Vagina (tissue), 2 donors: ENCODE measurements at regions not wholly inside any gene's neighbourhood (a gene's known extent, or its start where the extent isn't known, plus 50 kb on each side); places are given as distances from the start of the nearest gene placed in this dataset.

Experiments
- DNase-seq, 2 donors: peaks; one replicate each; pipeline ENCODE4 v3.0.0-alpha.2; 2017; ENCODE audit errors: extremely low spot score in 2 of 2
- H3K27ac ChIP-seq: fragments of 200-600 bp; sonication (generic); one replicate; pipeline ENCODE4 v1.5.1; 2019
- H3K27me3 ChIP-seq: fragments of 200-600 bp; sonication (generic); one replicate; pipeline ENCODE4 v1.5.1; 2019
- H3K36me3 ChIP-seq, 2 donors: fragments of 200-600 bp; sonication (generic); one replicate each; pipeline ENCODE4 v1.5.1; 2017 to 2019
- H3K4me1 ChIP-seq: fragments of 200-600 bp; sonication (generic); one replicate; pipeline ENCODE4 v1.5.1; 2019
- H3K4me3 ChIP-seq, 2 donors: fragments of 200-600 bp; sonication (generic); 1 replicate in 1 of 2; 2 replicates in 1 of 2; pipeline ENCODE4 v1.5.1; 2016 to 2019
- H3K9me3 ChIP-seq: fragments of 200-600 bp; sonication (generic); one replicate; pipeline ENCODE4 v1.5.1; 2019
- POLR2A ChIP-seq, 2 donors: fragments of 450-650 bp; IDR thresholded peaks; one replicate each; pipeline ENCODE4 v1.6.1; 2017; ENCODE audit warnings: antibody characterized with exemption in 2 of 2, mild to moderate bottlenecking in 2 of 2, moderate library complexity in 2 of 2
- POLR2AphosphoS5 ChIP-seq, 2 donors: sonication (generic); formaldehyde crosslinking; IDR thresholded peaks; one replicate each; pipeline ENCODE4 v1.9.0; 2017; ENCODE audit warnings: antibody characterized with exemption in 2 of 2, mild to moderate bottlenecking in 2 of 2, low read depth in 1 of 2; ENCODE audit not compliant: insufficient read depth in 1 of 2
- intact Hi-C: fragments of 100-400 bp; cut with DNase I; formaldehyde crosslinking; loops from one replicate; pipeline ENCODE4 v1.15.1; 2023
- TF ChIP-seq, protein P1 (sequence below), 3 experiments: fragments of 450-650 bp in 2 of 3; fragments of 200-600 bp in 1 of 3; sonication (generic) in 1 of 3; IDR thresholded peaks; one replicate each; pipeline ENCODE4 v1.5.1; 2017 to 2019; ENCODE audit warnings: antibody characterized with exemption in 3 of 3, mild to moderate bottlenecking in 2 of 3, moderate library complexity in 2 of 3

DNA sequence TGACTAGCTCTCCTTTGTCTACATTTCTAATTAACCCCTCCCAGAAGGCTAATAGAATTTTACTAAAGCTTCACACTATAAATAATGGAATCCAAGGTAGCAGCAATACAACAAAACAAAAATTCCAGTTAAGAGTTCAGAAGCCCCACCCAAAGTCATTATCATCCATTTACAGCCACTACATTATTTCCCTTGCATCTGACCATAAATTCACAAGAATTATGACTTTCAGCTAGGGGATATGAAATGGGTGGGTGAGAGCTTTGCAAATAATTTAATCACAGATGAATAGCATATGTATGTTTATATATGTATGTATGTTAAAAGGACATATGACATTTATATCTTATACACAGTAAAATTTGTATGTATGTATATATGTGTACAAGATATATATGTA, 65.3 kb upstream of the PTGDR start:
- no peak overlapping the region for H3K27ac ChIP-seq

DNA sequence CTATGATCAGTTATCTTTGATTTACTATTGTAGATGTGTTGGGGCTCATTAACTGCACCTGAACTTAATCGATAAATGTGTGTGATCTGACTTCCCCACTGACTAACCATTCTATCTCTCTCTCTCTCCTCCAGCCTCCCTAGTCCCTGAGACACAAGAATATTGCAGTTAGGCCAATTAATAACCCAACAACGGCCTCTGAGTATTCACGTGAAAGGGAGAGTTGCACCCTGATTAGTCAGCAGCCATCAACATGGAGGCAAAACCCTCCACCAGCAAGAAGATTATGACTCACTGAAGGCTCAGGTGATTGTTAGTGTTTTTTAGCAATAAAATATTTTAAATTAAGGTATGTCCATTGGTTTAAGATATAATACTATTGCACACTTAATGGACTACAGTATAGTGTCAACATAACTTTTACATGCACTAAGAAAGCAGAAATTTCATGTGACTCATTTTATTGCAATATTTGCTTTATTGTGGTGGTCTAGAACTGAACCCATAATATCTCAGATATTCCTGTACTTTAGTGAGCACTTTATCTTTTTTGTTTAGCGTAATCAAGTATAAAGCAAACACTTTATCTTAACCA, 77.1 kb upstream of the PTGDR start:
- Histone ChIP-seq H3K4me1 (no peaks in the 10 kb centered on the region), H3K27ac (no peak overlapping the region), H3K4me3 (no peak overlapping the region), H3K36me3 (no peaks in the 10 kb centered on the region), H3K27me3 (no peaks in the 10 kb centered on the region), H3K9me3 (no peaks in the 10 kb centered on the region)
- TF ChIP-seq POLR2A (IDR thresholded peaks at IDR 0.05), result no peak
- TF ChIP-seq POLR2AphosphoS5 (IDR thresholded peaks at IDR 0.05; ENCODE audit: insufficient read depth in 1 of 2, low read depth in 1 of 2), result no peak
- TF ChIP-seq, protein P1, sequence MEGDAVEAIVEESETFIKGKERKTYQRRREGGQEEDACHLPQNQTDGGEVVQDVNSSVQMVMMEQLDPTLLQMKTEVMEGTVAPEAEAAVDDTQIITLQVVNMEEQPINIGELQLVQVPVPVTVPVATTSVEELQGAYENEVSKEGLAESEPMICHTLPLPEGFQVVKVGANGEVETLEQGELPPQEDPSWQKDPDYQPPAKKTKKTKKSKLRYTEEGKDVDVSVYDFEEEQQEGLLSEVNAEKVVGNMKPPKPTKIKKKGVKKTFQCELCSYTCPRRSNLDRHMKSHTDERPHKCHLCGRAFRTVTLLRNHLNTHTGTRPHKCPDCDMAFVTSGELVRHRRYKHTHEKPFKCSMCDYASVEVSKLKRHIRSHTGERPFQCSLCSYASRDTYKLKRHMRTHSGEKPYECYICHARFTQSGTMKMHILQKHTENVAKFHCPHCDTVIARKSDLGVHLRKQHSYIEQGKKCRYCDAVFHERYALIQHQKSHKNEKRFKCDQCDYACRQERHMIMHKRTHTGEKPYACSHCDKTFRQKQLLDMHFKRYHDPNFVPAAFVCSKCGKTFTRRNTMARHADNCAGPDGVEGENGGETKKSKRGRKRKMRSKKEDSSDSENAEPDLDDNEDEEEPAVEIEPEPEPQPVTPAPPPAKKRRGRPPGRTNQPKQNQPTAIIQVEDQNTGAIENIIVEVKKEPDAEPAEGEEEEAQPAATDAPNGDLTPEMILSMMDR (IDR thresholded peaks at IDR 0.05), result no peak
- no peak for DNase-seq
- intact Hi-C loops, result no loop called here

More for the DNA sequence above, 65.3 kb upstream of the PTGDR start:
- H3K9me3 ChIP-seq, result no peaks in the 10 kb centered on the region
- no peaks in the 10 kb centered on the region for H3K4me1 ChIP-seq
- no peaks in the 10 kb centered on the region for H3K27me3 ChIP-seq
- H3K36me3 ChIP-seq, result no peaks in the 10 kb centered on the region
- TF ChIP-seq POLR2AphosphoS5 (IDR thresholded peaks at IDR 0.05; ENCODE audit: insufficient read depth in 1 of 2, low read depth in 1 of 2), result no peak
- TF ChIP-seq POLR2A (IDR thresholded peaks at IDR 0.05), result no peak
- TF ChIP-seq, protein P1 (IDR thresholded peaks at IDR 0.05), result no peak
- intact Hi-C loops, result no loop called here
- no peak for DNase-seq
- H3K4me3 ChIP-seq, result no peak overlapping the region

DNA sequence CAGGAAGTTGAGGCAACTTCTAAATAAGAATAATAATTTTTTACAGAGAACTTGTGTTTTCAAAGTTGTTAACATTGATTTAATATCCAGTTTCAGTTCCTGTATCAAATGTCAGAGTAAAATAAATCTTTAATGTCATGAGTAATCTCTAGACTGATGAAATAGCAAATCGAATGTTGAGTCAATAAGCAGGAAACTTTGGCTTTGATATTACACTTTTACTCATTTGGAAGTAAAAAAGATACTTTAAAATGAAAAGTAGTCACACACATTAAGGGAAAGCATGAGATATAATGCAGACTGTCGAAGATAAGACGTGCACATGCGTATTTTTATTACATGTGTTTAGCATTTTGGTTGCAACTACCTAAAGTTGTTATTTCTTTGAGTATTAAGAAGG, 78.2 kb upstream of the PTGDR start:
- H3K27ac ChIP-seq, result no peak overlapping the region
- no peaks in the 10 kb centered on the region for H3K9me3 ChIP-seq
- intact Hi-C loops, result no loop called here
- H3K27me3 ChIP-seq, result no peaks in the 10 kb centered on the region
- no peaks in the 10 kb centered on the region for H3K36me3 ChIP-seq
- TF ChIP-seq POLR2A (IDR thresholded peaks at IDR 0.05), result no peak
- TF ChIP-seq POLR2AphosphoS5 (IDR thresholded peaks at IDR 0.05; ENCODE audit: insufficient read depth in 1 of 2, low read depth in 1 of 2), result no peak
- TF ChIP-seq, protein P1 (IDR thresholded peaks at IDR 0.05), result no peak
- H3K4me3 ChIP-seq, result no peak overlapping the region
- no peak for DNase-seq
- no peaks in the 10 kb centered on the region for H3K4me1 ChIP-seq

DNA sequence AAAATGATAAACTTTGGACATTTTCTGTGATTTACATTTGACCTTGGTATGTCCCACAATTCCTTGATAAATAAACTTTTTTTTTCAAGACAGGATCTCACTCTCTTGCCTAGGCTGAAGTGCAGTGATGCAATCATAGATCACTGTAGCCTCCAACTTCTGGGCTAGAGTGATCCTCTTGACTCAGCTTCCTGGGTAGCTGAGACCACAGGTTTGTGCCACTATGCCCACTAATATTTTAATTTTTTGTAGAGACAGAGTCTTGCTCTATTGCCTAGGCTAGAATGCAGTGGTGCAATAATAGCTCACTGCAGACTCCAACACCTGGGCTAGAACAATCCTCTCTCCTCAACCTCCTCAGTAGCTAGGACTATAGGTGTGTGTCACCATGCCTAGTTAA, 79.1 kb upstream of the PTGDR start:
- H3K27me3 ChIP-seq, result no peaks in the 10 kb centered on the region
- no peaks in the 10 kb centered on the region for H3K4me1 ChIP-seq
- no peak overlapping the region for H3K27ac ChIP-seq
- DNase-seq, result no peak
- H3K4me3 ChIP-seq, result no peak overlapping the region
- no peaks in the 10 kb centered on the region for H3K36me3 ChIP-seq
- TF ChIP-seq POLR2AphosphoS5 (IDR thresholded peaks at IDR 0.05; ENCODE audit: insufficient read depth in 1 of 2, low read depth in 1 of 2) (no peak), POLR2A (IDR thresholded peaks at IDR 0.05) (no peak)
- TF ChIP-seq, protein P1 (IDR thresholded peaks at IDR 0.05), result no peak
- intact Hi-C loops, result no loop called here
- no peaks in the 10 kb centered on the region for H3K9me3 ChIP-seq

DNA sequence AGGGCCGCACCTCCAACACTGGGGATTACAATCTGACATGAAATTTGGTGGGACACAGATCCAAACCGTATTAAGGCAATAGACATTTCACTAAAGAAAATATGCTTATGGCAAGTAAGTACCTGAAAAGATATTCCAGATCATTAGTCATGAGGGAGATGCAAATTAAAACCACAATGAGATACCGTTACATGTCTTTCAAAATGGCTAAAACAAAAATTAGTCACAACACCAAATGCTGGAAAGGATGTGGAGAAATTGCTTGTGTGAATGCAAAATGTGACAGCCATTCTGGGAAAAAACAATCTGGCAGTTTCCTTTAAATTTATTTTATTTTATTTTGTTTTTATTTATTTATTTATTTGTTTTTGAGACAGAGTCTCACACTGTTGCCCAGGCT, 82.3 kb upstream of the PTGDR start:
- Histone ChIP-seq H3K27me3 (no peaks in the 10 kb centered on the region), H3K36me3 (no peaks in the 10 kb centered on the region), H3K4me1 (no peaks in the 10 kb centered on the region), H3K27ac (no peak overlapping the region), H3K4me3 (no peak overlapping the region), H3K9me3 (no peaks in the 10 kb centered on the region)
- no peak for DNase-seq
- intact Hi-C loops, result no loop called here
- TF ChIP-seq POLR2A (IDR thresholded peaks at IDR 0.05) (no peak), POLR2AphosphoS5 (IDR thresholded peaks at IDR 0.05; ENCODE audit: insufficient read depth in 1 of 2, low read depth in 1 of 2) (no peak)
- TF ChIP-seq, protein P1 (IDR thresholded peaks at IDR 0.05), result no peak
